ENCODE measurements at regions not wholly inside any gene's neighbourhood (a gene's known extent, or its start where the extent isn't known, plus 50 kb on each side); places are given as distances from the start of the nearest gene placed in this dataset.

GRCh38 chr14:98185036-98185435 is 1087.0 kb downstream of the BCL11B start:
- no peak overlapping the region for H3K4me3 ChIP-seq (ENCODE audit: control insufficient read depth, low read depth, low read length)
- no peak for TF ChIP-seq CTCF (conservative IDR thresholded peaks at IDR 0.05; ENCODE audit: control insufficient read depth, insufficient read depth, low read depth, low read length)

GRCh38 chr14:98186140-98186539 is 1085.9 kb downstream of the BCL11B start:
- no peak for TF ChIP-seq CTCF (conservative IDR thresholded peaks at IDR 0.05; ENCODE audit: control insufficient read depth, insufficient read depth, low read depth, low read length)
- DNase-seq (ENCODE audit: low read depth) = no peak
- no peak overlapping the region for H3K4me3 ChIP-seq (ENCODE audit: control insufficient read depth, low read depth, low read length)

More at GRCh38 chr14:98185036-98185435, 1087.0 kb downstream of the BCL11B start:
- DNase-seq (ENCODE audit: low read depth) = no peak

GRCh38 chr14:98187281-98187680 is 1084.7 kb downstream of the BCL11B start:
- no peak for DNase-seq (ENCODE audit: low read depth)
- no peak for TF ChIP-seq CTCF (conservative IDR thresholded peaks at IDR 0.05; ENCODE audit: control insufficient read depth, insufficient read depth, low read depth, low read length)
- H3K4me3 ChIP-seq (ENCODE audit: control insufficient read depth, low read depth, low read length) = no peak overlapping the region

- no peak overlapping the region for H3K4me3 ChIP-seq (ENCODE audit: control insufficient read depth, low read depth, low read length)
- DNase-seq (ENCODE audit: low read depth) = no peak
- TF ChIP-seq CTCF (conservative IDR thresholded peaks at IDR 0.05; ENCODE audit: control insufficient read depth, insufficient read depth, low read depth, low read length) = no peak
These were observed 1082.9 kb downstream of the BCL11B start for GRCh38 chr14:98189062-98189461.

GRCh38 chr14:98189511-98189910 is 1082.5 kb downstream of the BCL11B start:
- no peak for DNase-seq (ENCODE audit: low read depth)
- TF ChIP-seq CTCF (conservative IDR thresholded peaks at IDR 0.05; ENCODE audit: control insufficient read depth, insufficient read depth, low read depth, low read length) = no peak
- H3K4me3 ChIP-seq (ENCODE audit: control insufficient read depth, low read depth, low read length) = no peak overlapping the region

GRCh38 chr14:98189944-98190343 is 1082.1 kb downstream of the BCL11B start:
- DNase-seq (ENCODE audit: low read depth) = no peak
- H3K4me3 ChIP-seq (ENCODE audit: control insufficient read depth, low read depth, low read length) = no peak overlapping the region
- TF ChIP-seq CTCF (conservative IDR thresholded peaks at IDR 0.05; ENCODE audit: control insufficient read depth, insufficient read depth, low read depth, low read length) = no peak

GRCh38 chr14:98192946-98193345 is 1079.1 kb downstream of the BCL11B start:
- H3K4me3 ChIP-seq (ENCODE audit: control insufficient read depth, low read depth, low read length) = no peak overlapping the region
- no peak for TF ChIP-seq CTCF (conservative IDR thresholded peaks at IDR 0.05; ENCODE audit: control insufficient read depth, insufficient read depth, low read depth, low read length)
- DNase-seq (ENCODE audit: low read depth) = no peak

Data from fibroblast of mammary gland (primary cell).